ENCODE measurements at regions not wholly inside any gene's neighbourhood (a gene's known extent, or its start where the extent isn't known, plus 50 kb on each side); places are given as distances from the start of the nearest gene placed in this dataset.

GRCh38 chr1:69195136-69195535 lies 372.6 kb upstream of the LRRC7 start:
- no peaks in the 10 kb centered on the region for H3K36me3 ChIP-seq (ENCODE audit: low read depth)
- no peak for ATAC-seq
- no peak overlapping the region for H3K4me3 ChIP-seq
- TF ChIP-seq, protein P1, sequence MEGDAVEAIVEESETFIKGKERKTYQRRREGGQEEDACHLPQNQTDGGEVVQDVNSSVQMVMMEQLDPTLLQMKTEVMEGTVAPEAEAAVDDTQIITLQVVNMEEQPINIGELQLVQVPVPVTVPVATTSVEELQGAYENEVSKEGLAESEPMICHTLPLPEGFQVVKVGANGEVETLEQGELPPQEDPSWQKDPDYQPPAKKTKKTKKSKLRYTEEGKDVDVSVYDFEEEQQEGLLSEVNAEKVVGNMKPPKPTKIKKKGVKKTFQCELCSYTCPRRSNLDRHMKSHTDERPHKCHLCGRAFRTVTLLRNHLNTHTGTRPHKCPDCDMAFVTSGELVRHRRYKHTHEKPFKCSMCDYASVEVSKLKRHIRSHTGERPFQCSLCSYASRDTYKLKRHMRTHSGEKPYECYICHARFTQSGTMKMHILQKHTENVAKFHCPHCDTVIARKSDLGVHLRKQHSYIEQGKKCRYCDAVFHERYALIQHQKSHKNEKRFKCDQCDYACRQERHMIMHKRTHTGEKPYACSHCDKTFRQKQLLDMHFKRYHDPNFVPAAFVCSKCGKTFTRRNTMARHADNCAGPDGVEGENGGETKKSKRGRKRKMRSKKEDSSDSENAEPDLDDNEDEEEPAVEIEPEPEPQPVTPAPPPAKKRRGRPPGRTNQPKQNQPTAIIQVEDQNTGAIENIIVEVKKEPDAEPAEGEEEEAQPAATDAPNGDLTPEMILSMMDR (IDR thresholded peaks at IDR 0.05) = no peak
- DNase-seq = no peak
- no peaks in the 10 kb centered on the region for H3K9me3 ChIP-seq
- intact Hi-C loops (cut with DNase I, micrococcal nuclease) = no loop called here
- H3K4me1 ChIP-seq (ENCODE audit: low read depth) = no peaks in the 10 kb centered on the region

DNA sequence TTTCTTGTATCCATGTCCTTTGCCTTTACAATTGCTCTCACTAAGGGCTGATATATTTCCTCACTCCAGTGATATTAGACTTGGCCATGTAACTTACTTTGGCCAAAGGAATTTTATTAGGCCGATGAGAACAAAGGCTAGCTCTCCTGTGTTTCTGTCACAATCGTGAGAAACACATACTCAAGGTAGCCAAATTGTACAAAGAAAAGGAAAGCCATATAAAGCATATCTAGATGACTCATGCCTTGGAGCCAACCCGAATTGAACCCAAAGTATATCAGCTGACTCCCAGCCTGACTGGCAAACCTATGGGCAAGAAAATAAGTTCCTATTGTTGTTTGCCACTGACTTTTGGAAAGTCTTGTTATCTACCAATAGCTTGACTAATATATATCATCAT lies 371.7 kb upstream of the LRRC7 start:
- H3K9me3 ChIP-seq = no peaks in the 10 kb centered on the region
- no peaks in the 10 kb centered on the region for H3K4me1 ChIP-seq (ENCODE audit: low read depth)
- no peak for ATAC-seq
- no peak overlapping the region for H3K4me3 ChIP-seq
- H3K36me3 ChIP-seq (ENCODE audit: low read depth) = no peaks in the 10 kb centered on the region
- TF ChIP-seq, protein P1 (IDR thresholded peaks at IDR 0.05) = no peak
- intact Hi-C loops (cut with DNase I, micrococcal nuclease) = no loop called here
- no peak for DNase-seq

GRCh38 chr1:69197816-69198215 lies 369.9 kb upstream of the LRRC7 start:
- Histone ChIP-seq H3K4me1 (ENCODE audit: low read depth) (no peaks in the 10 kb centered on the region), H3K4me3 (no peak overlapping the region), H3K9me3 (no peaks in the 10 kb centered on the region), H3K36me3 (ENCODE audit: low read depth) (no peaks in the 10 kb centered on the region)
- ATAC-seq = no peak
- TF ChIP-seq, protein P1 (IDR thresholded peaks at IDR 0.05) = no peak
- intact Hi-C loops (cut with DNase I, micrococcal nuclease) = no loop called here
- no peak for DNase-seq

- Histone ChIP-seq H3K4me1 (ENCODE audit: low read depth) (no peaks in the 10 kb centered on the region), H3K36me3 (ENCODE audit: low read depth) (no peaks in the 10 kb centered on the region), H3K4me3 (no peak overlapping the region), H3K9me3 (peaks cover 9% of the 10 kb centered on the region)
- TF ChIP-seq, protein P1 (IDR thresholded peaks at IDR 0.05) = no peak
- ATAC-seq = no peak
- DNase-seq = no peak
- intact Hi-C loops (cut with DNase I, micrococcal nuclease) = no loop called here
These were observed 366.0 kb upstream of the LRRC7 start for GRCh38 chr1:69201716-69202115.

GRCh38 chr1:69203166-69203565 lies 364.6 kb upstream of the LRRC7 start:
- TF ChIP-seq, protein P1 (IDR thresholded peaks at IDR 0.05) = no peak
- DNase-seq (no peak), ATAC-seq (no peak)
- intact Hi-C loops (cut with DNase I, micrococcal nuclease) = no loop called here
- no peak overlapping the region for H3K4me3 ChIP-seq
- peaks cover 9% of the 10 kb centered on the region for H3K9me3 ChIP-seq
- no peaks in the 10 kb centered on the region for H3K36me3 ChIP-seq (ENCODE audit: low read depth)
- no peaks in the 10 kb centered on the region for H3K4me1 ChIP-seq (ENCODE audit: low read depth)

- TF ChIP-seq, protein P1 (IDR thresholded peaks at IDR 0.05) = no peak
- DNase-seq (no peak), ATAC-seq (no peak)
- intact Hi-C loops (cut with DNase I, micrococcal nuclease) = no loop called here
- peaks cover 4% of the 10 kb centered on the region for H3K9me3 ChIP-seq
- no peaks in the 10 kb centered on the region for H3K36me3 ChIP-seq (ENCODE audit: low read depth)
- no peaks in the 10 kb centered on the region for H3K4me1 ChIP-seq (ENCODE audit: low read depth)
- H3K4me3 ChIP-seq = no peak overlapping the region
These were observed 354.1 kb upstream of the LRRC7 start for GRCh38 chr1:69213644-69214043.

Data from mucosa of descending colon (tissue), 3 donors.